ENCODE measurements at regions not wholly inside any gene's neighbourhood (a gene's known extent, or its start where the extent isn't known, plus 50 kb on each side); places are given as distances from the start of the nearest gene placed in this dataset.
"Not testable (repeated sequence)": the region's sequence is repeated elsewhere in the genome, so short reads cannot be mapped to it uniquely, and the experiment has no call there.

- TF ChIP-seq CTCF (IDR thresholded peaks at IDR 0.05; ENCODE audit: insufficient read depth, low read length, severe bottlenecking): no peak
- Histone ChIP-seq H3K36me3 (ENCODE audit: control insufficient read depth, insufficient read depth, low read length) (no peaks in the 10 kb centered on the region), H3K4me3 (ENCODE audit: low read depth, low read length) (no peak overlapping the region), H3K27me3 (ENCODE audit: control insufficient read depth, insufficient read depth, low read length) (no peaks in the 10 kb centered on the region)
- DNase-seq (ENCODE audit: low read depth): no peak
- peak; percentile 96 for FAIRE-seq
These were observed 85.8 kb upstream of the OSBPL11 start for GRCh38 chr3:125681146-125681545.

GRCh38 chr3:125681906-125682305, 86.6 kb upstream of the OSBPL11 start:
- not testable (repeated sequence) for DNase-seq (ENCODE audit: low read depth); H3K27me3 ChIP-seq (ENCODE audit: control insufficient read depth, insufficient read depth, low read length); H3K36me3 ChIP-seq (ENCODE audit: control insufficient read depth, insufficient read depth, low read length); H3K4me3 ChIP-seq (ENCODE audit: low read depth, low read length)
- peak; percentile 98 for FAIRE-seq

- not testable (repeated sequence) for H3K36me3 ChIP-seq (ENCODE audit: control insufficient read depth, insufficient read depth, low read length); H3K4me3 ChIP-seq (ENCODE audit: low read depth, low read length); H3K27me3 ChIP-seq (ENCODE audit: control insufficient read depth, insufficient read depth, low read length)
- peak; percentile 73 for FAIRE-seq
- DNase-seq (ENCODE audit: low read depth): peak; percentile 41
These were observed 87.3 kb upstream of the OSBPL11 start for GRCh38 chr3:125682610-125683009.

GRCh38 chr3:125683067-125683829, 88.0 kb upstream of the OSBPL11 start:
- H3K36me3 ChIP-seq (ENCODE audit: control insufficient read depth, insufficient read depth, low read length): no peaks in the 10 kb centered on the region
- FAIRE-seq: no peak
- H3K27me3 ChIP-seq (ENCODE audit: control insufficient read depth, insufficient read depth, low read length): no peaks in the 10 kb centered on the region
- TF ChIP-seq CTCF (IDR thresholded peaks at IDR 0.05; ENCODE audit: insufficient read depth, low read length, severe bottlenecking): no peak
- no peak overlapping the region for H3K4me3 ChIP-seq (ENCODE audit: low read depth, low read length)
- no peak for DNase-seq (ENCODE audit: low read depth)

GRCh38 chr3:125684199-125684598, 88.9 kb upstream of the OSBPL11 start:
- DNase-seq (ENCODE audit: low read depth) (no peak), FAIRE-seq (no peak)
- TF ChIP-seq CTCF (IDR thresholded peaks at IDR 0.05; ENCODE audit: insufficient read depth, low read length, severe bottlenecking): peak; percentile 55

GRCh38 chr3:125685741-125686140, 90.4 kb upstream of the OSBPL11 start:
- not testable (repeated sequence) for H3K27me3 ChIP-seq (ENCODE audit: control insufficient read depth, insufficient read depth, low read length); FAIRE-seq; H3K36me3 ChIP-seq (ENCODE audit: control insufficient read depth, insufficient read depth, low read length); DNase-seq (ENCODE audit: low read depth); H3K4me3 ChIP-seq (ENCODE audit: low read depth, low read length)

More at GRCh38 chr3:125684199-125684598, 88.9 kb upstream of the OSBPL11 start:
- H3K36me3 ChIP-seq (ENCODE audit: control insufficient read depth, insufficient read depth, low read length): no peaks in the 10 kb centered on the region
- H3K4me3 ChIP-seq (ENCODE audit: low read depth, low read length): no peak overlapping the region
- no peaks in the 10 kb centered on the region for H3K27me3 ChIP-seq (ENCODE audit: control insufficient read depth, insufficient read depth, low read length)

- FAIRE-seq: no peak
These were observed 97.1 kb upstream of the OSBPL11 start for GRCh38 chr3:125692361-125692760.

More at GRCh38 chr3:125692361-125692760, 97.1 kb upstream of the OSBPL11 start:
- DNase-seq (ENCODE audit: low read depth): no peak
- Histone ChIP-seq H3K36me3 (ENCODE audit: control insufficient read depth, insufficient read depth, low read length) (no peaks in the 10 kb centered on the region), H3K27me3 (ENCODE audit: control insufficient read depth, insufficient read depth, low read length) (no peaks in the 10 kb centered on the region), H3K4me3 (ENCODE audit: low read depth, low read length) (no peak overlapping the region)
- no peak for TF ChIP-seq CTCF (IDR thresholded peaks at IDR 0.05; ENCODE audit: insufficient read depth, low read length, severe bottlenecking)
